Calu3 (cell line): ENCODE measurements at regions not wholly inside any gene's neighbourhood (a gene's known extent, or its start where the extent isn't known, plus 50 kb on each side); places are given as distances from the start of the nearest gene placed in this dataset.

Source experiments
- BruUV-seq: library from RNA; stranded (reverse); fragments of 400-500 nt; replicated peaks from 2 replicates; lab custom pipeline; 2021; lab: Mats Ljungman, UMichigan
- CTCF ChIA-PET: fragments of 300-600 bp; sonication (Branson Sonifier 250); formaldehyde crosslinking; loops from one replicate; lab custom pipeline; 2022; ENCODE audit warnings: antibody characterized with exemption; lab: Charles Lee
- DNase-seq: peaks from one replicate; pipeline ENCODE4 v3.0.0; 2022
- H3K27ac Mint-ChIP-seq: one replicate; pipeline ENCODE4 v1.8.0; 2022; ENCODE audit warnings: mixed read lengths; ENCODE audit not compliant: unreplicated experiment
- H3K27me3 Mint-ChIP-seq: one replicate; pipeline ENCODE4 v1.8.0; 2022; ENCODE audit warnings: mixed read lengths; ENCODE audit not compliant: unreplicated experiment
- H3K36me3 Mint-ChIP-seq: one replicate; pipeline ENCODE4 v1.8.0; 2022; ENCODE audit warnings: mild to moderate bottlenecking, moderate library complexity, mixed read lengths; ENCODE audit not compliant: insufficient read depth, unreplicated experiment
- H3K4me1 Mint-ChIP-seq: one replicate; pipeline ENCODE4 v1.8.0; 2022; ENCODE audit warnings: mild to moderate bottlenecking, low read depth, mixed read lengths; ENCODE audit not compliant: unreplicated experiment
- H3K4me3 Mint-ChIP-seq: one replicate; pipeline ENCODE4 v1.8.0; 2022; ENCODE audit warnings: mild to moderate bottlenecking, low read depth, moderate library complexity, mixed read lengths; ENCODE audit not compliant: unreplicated experiment
- H3K9me3 Mint-ChIP-seq: one replicate; pipeline ENCODE4 v1.8.0; 2022; ENCODE audit warnings: low read depth, mixed read lengths; ENCODE audit not compliant: unreplicated experiment
- intact Hi-C: fragments of 100-400 bp; cut with micrococcal nuclease; formaldehyde crosslinking; loops from one replicate; pipeline ENCODE4 v1.10.0; 2022; ENCODE audit not compliant: unreplicated experiment
- TF ChIP-seq, protein P1 (sequence below): fragments of 200-600 bp; IDR thresholded peaks from one replicate; pipeline ENCODE4 v1.8.0; 2022; ENCODE audit warnings: antibody characterized with exemption; ENCODE audit not compliant: unreplicated experiment

DNA sequence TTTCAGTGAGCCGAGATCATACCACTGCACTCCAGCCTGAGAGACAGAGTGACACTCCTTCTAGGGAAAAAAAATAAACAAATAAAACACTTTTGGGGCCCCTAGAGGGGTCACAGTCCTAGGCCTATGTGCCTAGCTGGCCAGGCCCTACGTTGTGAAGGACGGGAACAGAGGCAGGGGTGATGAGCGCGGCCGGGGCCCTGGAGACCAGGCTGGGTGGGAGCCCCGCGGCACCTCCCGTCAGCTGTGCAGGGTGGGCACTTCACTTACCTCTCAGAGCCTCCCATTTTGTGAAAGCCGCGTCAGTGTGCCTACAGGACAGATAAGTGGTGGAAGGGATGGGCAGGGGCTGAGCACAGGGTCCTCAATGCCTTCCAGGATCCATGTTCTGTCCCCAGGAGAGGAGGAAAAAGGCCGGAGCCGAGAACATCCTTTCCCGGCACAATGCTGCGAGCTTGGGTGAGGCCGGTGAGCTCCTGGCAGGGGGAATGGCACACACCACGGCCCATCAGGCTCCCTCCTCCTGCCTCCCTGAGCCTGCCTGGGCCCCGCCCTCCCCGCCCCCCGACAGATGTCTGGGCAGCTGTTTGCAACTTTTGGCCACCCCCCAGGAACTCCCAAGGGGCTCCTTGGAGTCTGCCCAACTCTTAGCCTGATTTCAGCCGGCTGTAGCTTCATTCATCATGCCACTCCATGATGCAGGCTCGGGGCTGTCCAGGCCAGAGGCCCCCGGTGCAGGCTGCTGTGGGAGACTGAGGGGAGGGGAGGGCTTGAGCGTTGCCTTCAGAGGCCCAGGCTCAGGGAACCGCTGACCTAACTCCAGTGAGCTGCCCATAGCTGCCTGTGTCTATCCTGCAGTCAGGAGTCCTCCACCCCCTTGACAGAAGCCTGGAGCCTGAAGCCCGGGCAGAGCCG lies 196.5 kb downstream of the TFCP2L1 start:
- intact Hi-C loops, result no loop called here
- peaks cover 11% of the 10 kb centered on the region for H3K27me3 Mint-ChIP-seq
- peaks cover 19% of the 10 kb centered on the region for H3K4me1 Mint-ChIP-seq
- H3K27ac Mint-ChIP-seq, result no peak overlapping the region
- H3K9me3 Mint-ChIP-seq, result peaks cover 4% of the 10 kb centered on the region
- DNase-seq, result no peak
- TF ChIP-seq, protein P1, sequence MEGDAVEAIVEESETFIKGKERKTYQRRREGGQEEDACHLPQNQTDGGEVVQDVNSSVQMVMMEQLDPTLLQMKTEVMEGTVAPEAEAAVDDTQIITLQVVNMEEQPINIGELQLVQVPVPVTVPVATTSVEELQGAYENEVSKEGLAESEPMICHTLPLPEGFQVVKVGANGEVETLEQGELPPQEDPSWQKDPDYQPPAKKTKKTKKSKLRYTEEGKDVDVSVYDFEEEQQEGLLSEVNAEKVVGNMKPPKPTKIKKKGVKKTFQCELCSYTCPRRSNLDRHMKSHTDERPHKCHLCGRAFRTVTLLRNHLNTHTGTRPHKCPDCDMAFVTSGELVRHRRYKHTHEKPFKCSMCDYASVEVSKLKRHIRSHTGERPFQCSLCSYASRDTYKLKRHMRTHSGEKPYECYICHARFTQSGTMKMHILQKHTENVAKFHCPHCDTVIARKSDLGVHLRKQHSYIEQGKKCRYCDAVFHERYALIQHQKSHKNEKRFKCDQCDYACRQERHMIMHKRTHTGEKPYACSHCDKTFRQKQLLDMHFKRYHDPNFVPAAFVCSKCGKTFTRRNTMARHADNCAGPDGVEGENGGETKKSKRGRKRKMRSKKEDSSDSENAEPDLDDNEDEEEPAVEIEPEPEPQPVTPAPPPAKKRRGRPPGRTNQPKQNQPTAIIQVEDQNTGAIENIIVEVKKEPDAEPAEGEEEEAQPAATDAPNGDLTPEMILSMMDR, result no peak
- H3K36me3 Mint-ChIP-seq, result no peaks in the 10 kb centered on the region
- CTCF ChIA-PET, result interaction anchor here (0.6 kb wide), 1 partner anchor 238 kb away, joined by 3 read pairs; no protein-coding TSS in a partner anchor
- BruUV-seq, result no TSS peak
- H3K4me3 Mint-ChIP-seq, result no peak overlapping the region

DNA sequence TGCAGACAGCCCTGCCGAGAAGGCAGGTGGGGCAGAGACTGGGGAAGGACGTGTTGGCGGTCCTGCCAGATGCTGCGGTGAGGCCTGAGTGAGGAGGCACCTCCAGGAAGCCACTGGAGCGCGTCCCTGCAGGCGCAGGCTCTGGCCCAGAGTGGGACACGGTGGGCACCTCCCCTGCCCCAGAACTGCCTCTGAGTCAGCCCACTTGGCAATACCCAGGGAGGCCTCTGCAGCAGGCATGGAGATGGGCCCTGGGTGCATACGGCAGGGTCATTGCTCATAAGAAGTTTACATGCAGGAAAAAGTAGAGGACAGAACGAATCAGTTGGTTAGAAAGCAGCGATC lies 195.9 kb downstream of the TFCP2L1 start:
- Mint-ChIP-seq H3K27ac (no peak overlapping the region), H3K4me3 (no peak overlapping the region), H3K9me3 (peaks cover 4% of the 10 kb centered on the region), H3K36me3 (no peaks in the 10 kb centered on the region), H3K27me3 (peaks cover 6% of the 10 kb centered on the region), H3K4me1 (peaks cover 19% of the 10 kb centered on the region)
- TF ChIP-seq, protein P1, result no peak
- DNase-seq, result no peak
- CTCF ChIA-PET, result no interaction called here
- intact Hi-C loops, result no loop called here
- BruUV-seq, result no TSS peak

DNA sequence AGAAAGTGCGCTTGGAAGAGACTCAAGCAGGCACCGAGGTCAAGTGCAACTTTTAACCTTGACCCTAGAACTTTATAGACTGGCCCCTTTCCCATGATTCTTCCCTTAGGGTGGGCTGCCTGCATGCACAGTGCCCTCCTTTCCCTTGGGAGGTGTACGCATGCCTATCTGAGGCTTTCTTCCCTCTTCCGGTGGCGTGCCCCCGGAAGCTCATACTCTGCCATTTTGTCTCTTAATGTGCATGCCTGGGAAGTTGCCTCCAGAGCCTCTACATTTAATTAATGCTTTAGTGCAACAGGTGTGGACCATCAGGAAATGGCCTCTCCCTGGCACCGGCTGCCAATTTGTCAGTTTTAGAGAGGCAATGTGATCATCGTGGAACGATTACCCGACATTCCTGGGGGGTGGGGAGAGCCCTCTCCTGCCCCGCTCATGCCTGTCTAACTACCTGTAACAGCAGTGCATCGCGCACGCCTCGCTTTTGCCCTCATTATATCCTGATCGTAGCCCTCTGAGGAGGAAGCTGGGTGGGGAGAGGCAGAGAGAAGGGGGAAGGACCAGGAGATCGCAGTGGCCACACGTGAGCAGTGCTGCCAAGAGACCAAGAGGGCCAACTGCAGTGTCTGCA lies 194.8 kb downstream of the TFCP2L1 start:
- Mint-ChIP-seq H3K27ac (no peak overlapping the region), H3K36me3 (no peaks in the 10 kb centered on the region), H3K27me3 (no peaks in the 10 kb centered on the region), H3K4me1 (peaks cover 19% of the 10 kb centered on the region), H3K9me3 (peaks cover 4% of the 10 kb centered on the region), H3K4me3 (no peak overlapping the region)
- intact Hi-C loops, result no loop called here
- CTCF ChIA-PET, result no interaction called here
- BruUV-seq, result no TSS peak
- no peak for DNase-seq
- TF ChIP-seq, protein P1, result no peak

DNA sequence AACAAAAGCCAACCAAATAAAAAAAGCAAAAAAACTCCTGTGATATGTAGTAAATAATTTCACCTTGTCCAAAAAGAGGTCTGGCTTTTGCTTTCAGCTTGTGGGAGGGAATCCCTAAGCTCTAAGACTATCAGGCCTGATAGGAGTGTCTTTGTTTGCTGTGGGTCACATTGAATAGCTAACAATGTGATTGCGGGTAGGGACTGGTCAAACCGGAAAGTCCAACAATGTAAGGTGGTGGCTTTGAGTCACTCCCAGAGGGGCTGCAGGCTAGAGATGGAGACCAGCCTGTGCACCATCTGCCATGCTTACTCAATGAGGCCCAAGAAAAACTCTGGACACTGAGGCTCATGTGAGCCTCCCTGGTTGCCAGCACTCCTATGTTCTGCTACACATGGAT lies 192.9 kb downstream of the TFCP2L1 start:
- no peak overlapping the region for H3K27ac Mint-ChIP-seq

More for the DNA sequence above, 192.9 kb downstream of the TFCP2L1 start:
- CTCF ChIA-PET, result interaction anchor here (0.7 to 1.5 kb wide), 5 partner anchors 12 to 261 kb away, joined by 3 to 7 read pairs (median 4); no protein-coding TSS in a partner anchor
- Mint-ChIP-seq H3K36me3 (no peaks in the 10 kb centered on the region), H3K27me3 (no peaks in the 10 kb centered on the region), H3K9me3 (peaks cover 4% of the 10 kb centered on the region), H3K4me3 (no peak overlapping the region), H3K4me1 (peaks cover 9% of the 10 kb centered on the region)
- intact Hi-C loops, result no loop called here
- no TSS peak for BruUV-seq
- TF ChIP-seq, protein P1, result no peak
- DNase-seq, result peak; percentile 73
